Urothelium cell line (cell line): ENCODE measurements at regions not wholly inside any gene's neighbourhood (a gene's known extent, or its start where the extent isn't known, plus 50 kb on each side); places are given as distances from the start of the nearest gene placed in this dataset.
A peak's percentile ranks its signal among the peaks of the same experiment; 100 is the strongest.

Experiments used
- DNase-seq: peaks from one replicate; pipeline ENCODE4 v3.0.0; 2011; ENCODE audit warnings: low spot score, mixed read lengths
- FAIRE-seq: peaks from 2 replicates; lab custom pipeline; 2011; peaks lifted over from hg19 to GRCh38; lab: Jason Lieb, UNC

GRCh38 chr3:86182606-86183005, 808.3 kb downstream of the VGLL3 start:
- no peak for DNase-seq
- no peak for FAIRE-seq

GRCh38 chr3:86180696-86181095, 810.3 kb downstream of the VGLL3 start:
- DNase-seq (peak; percentile 39), FAIRE-seq (no peak)

DNA sequence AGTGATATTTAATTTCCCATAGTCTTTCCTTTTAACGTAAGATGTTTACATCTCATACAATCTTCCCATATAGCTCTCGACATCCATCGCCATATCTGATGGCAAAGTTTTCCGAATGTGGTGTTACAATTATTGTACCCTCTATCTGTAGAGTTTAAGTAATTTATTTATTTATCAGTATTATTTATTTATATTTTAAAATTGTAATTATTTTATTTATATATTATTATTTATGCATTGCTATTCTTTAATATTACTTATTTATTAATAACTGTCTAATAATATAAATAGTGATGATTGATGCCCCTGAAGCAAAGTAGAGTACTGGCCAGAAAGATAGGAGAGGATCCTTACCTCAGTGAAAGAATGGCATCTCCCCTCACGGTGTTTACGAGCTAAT, 812.9 kb downstream of the VGLL3 start:
- no peak for DNase-seq
- no peak for FAIRE-seq

- FAIRE-seq: no peak
- DNase-seq: no peak
Measured at GRCh38 chr3:86176445-86176784, 814.5 kb downstream of the VGLL3 start.

DNA sequence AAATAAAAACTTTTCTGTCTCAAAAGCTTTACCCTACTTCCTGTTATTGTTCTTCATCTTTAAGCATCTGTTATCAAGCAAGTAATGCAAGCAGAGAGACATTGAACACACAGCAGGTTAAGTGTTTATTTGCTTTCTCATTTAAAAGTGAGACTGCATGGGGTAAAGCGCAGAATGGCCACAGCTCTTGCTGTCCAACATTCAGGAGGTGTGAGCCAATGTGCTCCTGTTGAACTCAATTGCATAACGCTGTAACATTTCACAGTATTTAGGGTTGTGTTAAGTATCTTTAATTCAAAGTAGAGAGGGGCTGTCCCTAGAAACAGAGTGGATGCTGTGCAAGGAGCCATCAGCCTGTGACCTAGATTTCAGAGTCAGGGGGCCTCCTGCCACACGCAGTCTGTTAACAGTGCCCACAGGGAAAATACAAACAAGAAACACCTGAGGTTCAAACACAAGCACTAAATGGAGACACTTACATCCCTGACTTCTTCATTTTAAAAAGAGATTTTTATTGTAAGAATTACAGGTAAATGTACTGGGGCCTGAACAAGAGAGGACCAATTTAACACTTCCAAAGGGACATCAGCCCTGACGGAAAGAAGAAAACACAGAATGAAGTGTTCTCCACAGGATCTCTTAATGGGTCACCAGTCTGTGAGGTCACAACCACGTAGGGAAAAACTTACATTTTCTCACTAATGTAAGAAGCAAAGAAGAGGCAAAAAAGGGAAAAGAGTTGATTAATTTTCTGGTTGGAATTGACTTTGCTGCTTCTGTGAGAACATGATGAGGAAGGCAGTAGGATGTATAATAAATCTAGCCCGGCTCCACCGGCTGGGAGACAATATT, 815.1 kb downstream of the VGLL3 start:
- FAIRE-seq: no peak
- no peak for DNase-seq

DNA sequence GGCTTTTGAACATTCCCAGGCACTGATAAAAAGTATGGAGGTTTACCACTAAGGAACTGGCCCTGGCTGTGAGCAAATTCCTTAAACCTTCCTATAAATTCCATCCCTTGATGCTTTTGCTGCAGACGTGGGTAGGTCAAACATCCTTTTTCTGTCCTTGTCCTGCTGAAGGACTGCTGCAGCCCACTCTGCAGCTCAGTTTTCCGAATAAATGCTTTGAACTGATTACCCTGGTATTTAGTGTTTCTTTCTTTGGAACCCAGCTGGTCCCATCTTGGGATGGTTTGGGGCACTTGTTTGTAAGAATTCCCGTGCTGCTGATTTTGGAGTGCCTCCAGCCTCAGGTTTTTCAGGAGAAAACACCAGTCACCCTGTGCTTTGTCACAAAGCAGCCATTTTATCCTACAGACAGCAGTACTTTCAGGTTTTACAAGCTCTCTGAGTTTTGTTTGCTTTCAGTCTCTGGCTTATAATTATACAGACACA, 815.9 kb downstream of the VGLL3 start:
- DNase-seq (no peak), FAIRE-seq (no peak)

- DNase-seq: no peak
Measured at GRCh38 chr3:86173401-86173800, 817.5 kb downstream of the VGLL3 start.

DNA sequence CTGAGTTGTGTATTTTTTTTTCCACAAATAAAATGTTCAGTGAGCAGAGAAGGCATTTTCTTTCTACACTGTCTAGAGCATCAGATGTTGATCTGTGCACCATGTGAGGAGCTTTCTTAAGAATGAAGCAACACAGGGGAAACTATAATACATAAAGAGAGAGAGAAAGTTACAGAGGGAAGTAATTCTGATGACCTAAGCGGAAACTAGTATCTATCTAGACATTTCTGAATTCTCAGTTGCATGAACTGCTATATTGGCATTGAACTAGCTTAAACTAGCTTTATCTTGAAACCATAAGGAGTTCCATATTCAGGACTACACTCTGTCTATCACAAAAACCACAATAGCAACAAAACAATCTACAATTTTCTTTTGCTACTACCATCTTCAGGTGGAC, 822.4 kb downstream of the VGLL3 start:
- FAIRE-seq: no peak

More at GRCh38 chr3:86173401-86173800, 817.5 kb downstream of the VGLL3 start:
- FAIRE-seq: no peak

DNA sequence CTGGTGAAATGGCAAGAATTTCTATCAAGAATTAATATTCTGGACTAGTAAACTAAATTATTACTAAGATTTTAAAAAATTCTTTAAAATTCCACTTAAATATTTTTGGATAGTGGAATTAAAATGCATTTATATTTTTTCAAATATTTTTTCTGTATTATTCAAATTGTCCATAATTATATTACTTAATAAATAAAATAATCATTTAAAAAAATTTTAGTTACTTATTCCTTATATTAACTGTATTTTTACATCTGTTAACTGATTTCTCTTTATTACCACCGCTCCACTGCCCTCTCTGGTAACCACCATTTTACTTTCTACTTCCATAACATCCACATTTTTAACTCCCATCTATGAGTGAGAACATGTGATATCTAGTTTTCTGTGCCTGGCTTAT, 828.4 kb downstream of the VGLL3 start:
- DNase-seq: no peak
- no peak for FAIRE-seq

More for the DNA sequence above, 822.4 kb downstream of the VGLL3 start:
- no peak for DNase-seq

DNA sequence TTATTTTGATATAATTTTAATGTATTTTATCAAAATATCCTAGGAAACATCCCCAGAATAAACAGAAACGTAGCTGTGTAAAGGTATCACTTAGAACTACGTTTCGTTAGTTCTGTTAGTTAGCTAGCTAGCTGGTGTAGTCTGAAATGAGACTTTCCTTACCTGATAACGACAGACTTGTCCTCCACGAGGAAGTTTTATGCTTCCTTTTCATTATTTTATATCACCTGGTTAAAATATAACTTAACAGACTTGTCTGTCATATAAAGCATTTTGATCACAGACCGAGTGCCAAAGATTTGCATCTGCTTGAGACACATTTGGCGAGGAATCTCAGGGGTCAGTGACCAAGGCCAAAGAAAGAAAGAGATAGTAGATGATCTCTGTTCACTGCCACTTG, 829.5 kb downstream of the VGLL3 start:
- no peak for FAIRE-seq

DNA sequence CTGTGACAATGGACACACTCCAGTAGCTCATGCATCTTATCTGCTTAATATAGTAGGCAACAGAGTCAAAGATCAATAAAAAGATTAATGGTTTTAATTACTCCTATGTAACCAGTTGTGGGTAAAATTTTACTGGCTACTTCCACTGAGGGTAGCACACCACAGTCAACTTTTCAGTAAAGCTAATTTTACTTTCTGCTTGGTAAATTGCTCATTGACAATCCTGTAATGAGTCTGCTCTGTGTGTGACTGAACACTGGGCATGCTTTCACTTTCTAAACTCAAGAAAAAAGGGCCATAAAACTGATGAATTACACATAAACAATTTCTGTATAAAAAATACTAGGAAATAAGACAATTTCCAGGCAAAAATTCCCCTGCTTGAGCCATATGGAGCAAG, 838.3 kb downstream of the VGLL3 start:
- DNase-seq (no peak), FAIRE-seq (no peak)

More for the DNA sequence above, 829.5 kb downstream of the VGLL3 start:
- no peak for DNase-seq

GRCh38 chr3:86149054-86149453, 841.9 kb downstream of the VGLL3 start:
- no peak for FAIRE-seq

GRCh38 chr3:86147119-86147518, 843.8 kb downstream of the VGLL3 start:
- no peak for DNase-seq
- no peak for FAIRE-seq

More at GRCh38 chr3:86149054-86149453, 841.9 kb downstream of the VGLL3 start:
- DNase-seq: no peak

- FAIRE-seq (no peak), DNase-seq (no peak)
Measured at GRCh38 chr3:86126552-86126951, 864.4 kb downstream of the VGLL3 start.
